DND-41 (cell line): ENCODE measurements at regions not wholly inside any gene's neighbourhood (a gene's known extent, or its start where the extent isn't known, plus 50 kb on each side); places are given as distances from the start of the nearest gene placed in this dataset.

Experiments
- ATAC-seq: fragments of 200-7000 bp; cut with Tn5 transposase; 3 replicates; pipeline ENCODE4 v1.9.1; 2021; ENCODE audit warnings: low read depth; ENCODE audit not compliant: insufficient read depth
- DNase-seq: peaks from one replicate; pipeline ENCODE4 v3.0.0-alpha.2; 2020
- H2AFZ ChIP-seq: 2 replicates; pipeline ENCODE4 v1.6.0; 2012; ENCODE audit warnings: low read depth, low read length
- H3K27ac ChIP-seq: 2 replicates; pipeline ENCODE4 v1.5.1; 2012; ENCODE audit warnings: low read length, inconsistent platforms
- H3K27me3 ChIP-seq: fragments of 200-600 bp; sonication (generic); 2 replicates; pipeline ENCODE4 v1.6.0; 2012; ENCODE audit warnings: low read length, mild to moderate bottlenecking, inconsistent platforms; ENCODE audit not compliant: insufficient read depth, poor library complexity
- H3K36me3 ChIP-seq: 2 replicates; pipeline ENCODE4 v1.5.1; 2012; ENCODE audit warnings: low read length, inconsistent platforms; ENCODE audit not compliant: insufficient read depth
- H3K4me1 ChIP-seq: 2 replicates; pipeline ENCODE4 v1.5.1; 2012; ENCODE audit warnings: mild to moderate bottlenecking, low read length; ENCODE audit not compliant: insufficient read depth
- H3K4me2 ChIP-seq: 2 replicates; pipeline ENCODE4 v1.6.0; 2012; ENCODE audit warnings: mild to moderate bottlenecking, moderate library complexity, low read length, inconsistent platforms; ENCODE audit not compliant: insufficient read depth
- H3K4me3 ChIP-seq, 2 experiments: fragments of 200-600 bp in 1 of 2; shearing (Covaris generic) in 1 of 2; 2 replicates each; pipeline ENCODE4 v1.5.1; 2012 to 2016; ENCODE audit warnings: inconsistent platforms in 2 of 2, low read length in 2 of 2, mild to moderate bottlenecking in 2 of 2, low read depth in 1 of 2, moderate library complexity in 1 of 2
- H3K79me2 ChIP-seq: 2 replicates; pipeline ENCODE4 v1.6.0; 2012; ENCODE audit warnings: low read length, inconsistent platforms; ENCODE audit not compliant: insufficient read depth
- H3K9ac ChIP-seq: 2 replicates; pipeline ENCODE4 v1.6.0; 2012; ENCODE audit warnings: low read depth, mild to moderate bottlenecking, inconsistent platforms, low read length, moderate library complexity
- H3K9me3 ChIP-seq: 2 replicates; pipeline ENCODE4 v1.5.1; 2012; ENCODE audit warnings: low read length, moderate library complexity, mild to moderate bottlenecking, inconsistent platforms; ENCODE audit not compliant: insufficient read depth, severe bottlenecking
- H4K20me1 ChIP-seq: 2 replicates; pipeline ENCODE4 v1.6.0; 2012; ENCODE audit warnings: low read length; ENCODE audit not compliant: insufficient read depth
- EZH2 ChIP-seq: IDR thresholded peaks from 3 replicates; pipeline ENCODE4 v1.6.1; 2012; ENCODE audit warnings: borderline replicate concordance, low read depth, mild to moderate bottlenecking, moderate library complexity, low read length, inconsistent platforms; ENCODE audit not compliant: severe bottlenecking
- TF ChIP-seq, protein P1 (sequence below): IDR thresholded peaks from 2 replicates; pipeline ENCODE4 v1.5.1; 2012; ENCODE audit warnings: borderline replicate concordance, low read length, moderate library complexity, mild to moderate bottlenecking; ENCODE audit not compliant: poor library complexity, severe bottlenecking; ENCODE audit errors: extremely low read depth

- Histone ChIP-seq H3K36me3 (no peaks in the 10 kb centered on the region), H3K4me3 (no peak overlapping the region), H3K27me3 (no peaks in the 10 kb centered on the region), H3K9me3 (no peaks in the 10 kb centered on the region), H3K79me2 (no peaks in the 10 kb centered on the region), H3K4me1 (no peaks in the 10 kb centered on the region), H2AFZ (no peak overlapping the region), H3K27ac (no peak overlapping the region), H3K9ac (no peak overlapping the region), H4K20me1 (no peaks in the 10 kb centered on the region), H3K4me2 (no peak overlapping the region)
- ATAC-seq (no peak), DNase-seq (no peak)
- no peak for TF ChIP-seq EZH2
- TF ChIP-seq, protein P1, sequence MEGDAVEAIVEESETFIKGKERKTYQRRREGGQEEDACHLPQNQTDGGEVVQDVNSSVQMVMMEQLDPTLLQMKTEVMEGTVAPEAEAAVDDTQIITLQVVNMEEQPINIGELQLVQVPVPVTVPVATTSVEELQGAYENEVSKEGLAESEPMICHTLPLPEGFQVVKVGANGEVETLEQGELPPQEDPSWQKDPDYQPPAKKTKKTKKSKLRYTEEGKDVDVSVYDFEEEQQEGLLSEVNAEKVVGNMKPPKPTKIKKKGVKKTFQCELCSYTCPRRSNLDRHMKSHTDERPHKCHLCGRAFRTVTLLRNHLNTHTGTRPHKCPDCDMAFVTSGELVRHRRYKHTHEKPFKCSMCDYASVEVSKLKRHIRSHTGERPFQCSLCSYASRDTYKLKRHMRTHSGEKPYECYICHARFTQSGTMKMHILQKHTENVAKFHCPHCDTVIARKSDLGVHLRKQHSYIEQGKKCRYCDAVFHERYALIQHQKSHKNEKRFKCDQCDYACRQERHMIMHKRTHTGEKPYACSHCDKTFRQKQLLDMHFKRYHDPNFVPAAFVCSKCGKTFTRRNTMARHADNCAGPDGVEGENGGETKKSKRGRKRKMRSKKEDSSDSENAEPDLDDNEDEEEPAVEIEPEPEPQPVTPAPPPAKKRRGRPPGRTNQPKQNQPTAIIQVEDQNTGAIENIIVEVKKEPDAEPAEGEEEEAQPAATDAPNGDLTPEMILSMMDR: no peak
Observed at GRCh38 chr11:115617767-115618166, 113.6 kb upstream of the CADM1 start.

- Histone ChIP-seq H3K9me3 (no peaks in the 10 kb centered on the region), H3K4me1 (no peaks in the 10 kb centered on the region), H2AFZ (no peak overlapping the region), H3K27ac (no peak overlapping the region), H3K36me3 (no peaks in the 10 kb centered on the region), H4K20me1 (no peaks in the 10 kb centered on the region), H3K4me3 (no peak overlapping the region), H3K27me3 (no peaks in the 10 kb centered on the region), H3K9ac (no peak overlapping the region), H3K79me2 (no peaks in the 10 kb centered on the region), H3K4me2 (no peak overlapping the region)
- no peak for DNase-seq
- no peak for ATAC-seq
- no peak for TF ChIP-seq EZH2
- TF ChIP-seq, protein P1: no peak
Observed at GRCh38 chr11:115616971-115617370, 112.8 kb upstream of the CADM1 start.

DNA sequence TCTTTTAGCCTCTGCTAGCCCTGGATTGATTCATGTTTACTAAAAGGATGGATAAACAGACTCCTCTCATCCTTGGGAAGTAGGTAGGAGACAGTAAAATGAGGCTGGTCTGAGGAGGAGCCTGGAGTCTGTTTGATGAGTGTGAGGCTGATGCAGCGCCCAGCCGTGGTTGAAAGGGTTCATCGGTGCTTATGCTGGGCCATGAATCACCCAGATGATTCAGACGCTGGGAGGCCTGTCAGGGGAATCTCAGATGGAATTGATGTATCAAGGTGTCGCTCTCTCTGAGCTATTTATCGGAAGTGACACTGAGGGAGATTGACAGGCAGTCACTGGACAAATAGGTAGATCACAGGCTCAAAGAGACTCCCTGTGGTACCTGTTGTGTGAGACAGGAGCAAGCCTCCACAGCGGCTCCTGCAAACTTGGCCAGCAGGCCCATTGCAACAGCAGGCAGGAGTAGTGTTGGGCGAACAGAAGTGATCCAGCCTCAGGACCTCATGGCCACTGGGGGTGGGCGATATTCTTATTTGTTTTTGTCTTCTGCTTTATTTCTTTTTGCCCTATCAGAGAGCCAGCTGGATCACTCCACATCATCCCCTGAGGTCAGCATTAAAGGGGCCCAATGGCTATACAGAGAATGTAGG, 109.9 kb upstream of the CADM1 start:
- no peak for TF ChIP-seq EZH2
- TF ChIP-seq, protein P1: no peak
- no peaks in the 10 kb centered on the region for H3K4me1 ChIP-seq
- no peak for DNase-seq
- no peak overlapping the region for H3K9ac ChIP-seq
- H2AFZ ChIP-seq: no peak overlapping the region
- no peak overlapping the region for H3K4me2 ChIP-seq
- H3K9me3 ChIP-seq: no peaks in the 10 kb centered on the region
- no peaks in the 10 kb centered on the region for H3K27me3 ChIP-seq
- no peaks in the 10 kb centered on the region for H4K20me1 ChIP-seq
- no peaks in the 10 kb centered on the region for H3K79me2 ChIP-seq
- H3K36me3 ChIP-seq: no peaks in the 10 kb centered on the region
- no peak overlapping the region for H3K27ac ChIP-seq
- H3K4me3 ChIP-seq: no peak overlapping the region
- ATAC-seq: no peak

DNA sequence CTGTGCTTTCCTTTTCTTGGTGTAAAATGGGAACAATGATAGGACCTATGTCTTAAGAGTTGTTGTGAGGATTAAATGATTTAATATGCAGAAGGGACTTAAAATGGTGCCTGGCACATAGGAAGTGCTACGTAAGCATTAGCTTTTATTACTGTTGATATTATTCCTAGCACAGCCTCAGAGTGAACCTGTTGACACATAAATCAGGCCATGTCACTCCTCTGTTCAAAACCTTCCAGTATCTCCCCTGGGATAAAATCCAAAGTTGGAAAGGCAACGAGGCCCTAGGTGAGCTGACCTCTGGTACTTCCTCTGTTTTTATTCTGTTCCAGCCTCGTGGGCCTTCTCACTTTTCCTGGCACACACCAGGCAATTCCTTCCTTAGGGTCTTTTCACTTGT, 108.8 kb upstream of the CADM1 start:
- no peaks in the 10 kb centered on the region for H4K20me1 ChIP-seq
- DNase-seq (no peak), ATAC-seq (no peak)
- TF ChIP-seq EZH2: no peak
- TF ChIP-seq, protein P1: no peak
- H3K27ac ChIP-seq: no peak overlapping the region
- no peaks in the 10 kb centered on the region for H3K36me3 ChIP-seq
- H3K79me2 ChIP-seq: no peaks in the 10 kb centered on the region
- no peak overlapping the region for H2AFZ ChIP-seq
- no peak overlapping the region for H3K4me3 ChIP-seq
- H3K4me1 ChIP-seq: no peaks in the 10 kb centered on the region
- no peaks in the 10 kb centered on the region for H3K9me3 ChIP-seq
- H3K27me3 ChIP-seq: no peaks in the 10 kb centered on the region
- no peak overlapping the region for H3K4me2 ChIP-seq
- no peak overlapping the region for H3K9ac ChIP-seq
